ENCODE measurements at regions not wholly inside any gene's neighbourhood (a gene's known extent, or its start where the extent isn't known, plus 50 kb on each side); places are given as distances from the start of the nearest gene placed in this dataset.

DNA sequence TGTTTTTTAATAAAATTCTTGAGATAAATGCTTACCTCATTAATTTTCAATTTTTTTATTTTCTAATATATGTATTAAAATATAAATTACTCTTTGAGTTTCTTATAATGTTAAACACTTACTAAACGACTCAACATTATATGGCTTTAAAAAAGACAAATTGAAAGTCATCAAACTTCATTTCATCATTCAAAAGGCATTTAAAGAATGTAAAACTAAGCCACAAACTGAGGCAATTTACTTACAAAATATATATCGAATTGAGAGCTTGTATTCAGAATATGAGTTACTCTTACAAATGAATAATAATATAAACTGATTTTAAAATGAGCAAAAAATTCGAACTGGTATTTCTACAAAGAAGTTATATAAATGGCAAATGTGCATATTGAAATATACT lies 1262.2 kb upstream of the PIK3C3 start:
- no peak for DNase-seq

DNA sequence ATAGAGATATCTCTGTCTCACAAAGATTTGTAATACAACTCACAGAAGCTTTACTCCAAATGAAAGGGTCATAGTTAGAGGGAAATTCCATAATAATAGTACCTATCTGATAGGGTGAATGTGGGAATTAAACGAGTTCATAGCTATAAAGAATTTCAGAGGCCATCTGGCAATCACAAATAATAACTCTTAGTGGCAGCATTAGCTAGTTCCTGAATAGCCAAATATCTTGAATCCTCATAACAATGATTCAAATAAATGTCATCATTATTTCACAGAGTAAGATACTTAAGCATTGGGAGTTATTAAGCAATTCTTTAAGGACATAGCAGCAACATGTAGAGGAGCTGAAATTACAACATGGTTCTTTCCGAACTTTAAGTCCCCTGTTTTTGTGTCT lies 1265.0 kb upstream of the PIK3C3 start:
- DNase-seq = no peak

DNA sequence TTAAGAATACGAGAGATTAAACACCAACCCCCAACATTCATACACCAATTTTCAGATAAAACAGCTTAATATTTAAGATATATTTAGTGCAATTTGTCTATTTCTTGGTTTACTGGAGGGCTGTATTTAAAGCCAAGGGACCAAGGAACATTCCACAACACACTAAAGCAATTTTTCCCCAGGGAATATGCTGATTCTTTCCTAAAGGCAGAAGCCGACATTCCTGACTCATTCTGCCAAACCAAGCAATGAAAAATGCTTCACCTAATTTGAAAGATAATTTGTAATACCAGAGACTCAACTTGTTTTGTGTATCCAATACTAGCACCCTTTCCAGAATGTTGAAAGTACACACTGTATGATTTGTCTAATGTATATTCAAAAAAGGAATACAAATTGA lies 1267.6 kb upstream of the PIK3C3 start:
- DNase-seq = no peak

DNA sequence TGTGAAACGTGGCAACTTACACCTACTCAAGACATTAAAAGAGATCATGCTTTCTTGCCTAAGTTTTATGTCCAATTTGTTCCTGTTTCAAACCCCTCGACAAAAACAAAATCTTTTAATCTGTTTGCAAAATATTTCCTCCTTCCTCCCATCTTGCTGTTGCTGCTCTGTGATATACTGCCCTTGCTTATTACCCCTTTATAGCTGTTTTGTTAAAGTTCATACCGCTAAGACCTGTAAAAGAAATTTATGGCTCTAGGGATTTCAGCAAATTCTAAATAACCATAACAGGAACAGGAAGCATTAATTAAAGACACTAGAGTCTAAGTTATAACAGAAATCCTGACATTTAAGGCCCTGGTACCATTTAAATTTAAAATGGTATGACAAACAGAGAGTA lies 1268.2 kb upstream of the PIK3C3 start:
- no peak for DNase-seq

DNA sequence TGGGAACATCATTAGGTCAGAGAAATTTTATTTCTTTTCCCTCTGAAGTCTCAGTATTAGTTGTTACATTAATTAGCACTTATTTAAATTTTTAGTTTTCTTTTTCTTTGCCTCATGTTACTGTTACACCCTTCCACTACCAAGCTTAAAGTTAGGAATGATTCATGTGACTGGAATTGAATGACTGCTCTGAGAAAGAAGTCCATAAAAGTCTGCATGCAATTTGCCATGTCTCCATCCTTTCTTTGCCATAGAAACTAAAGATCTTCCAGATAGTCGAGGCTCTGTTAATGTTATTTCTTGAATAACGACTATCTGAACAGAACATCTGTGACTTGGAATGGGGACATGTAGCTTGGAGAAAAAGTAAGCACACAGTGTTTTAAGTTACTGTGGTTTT lies 1269.8 kb upstream of the PIK3C3 start:
- no peak for DNase-seq

DNA sequence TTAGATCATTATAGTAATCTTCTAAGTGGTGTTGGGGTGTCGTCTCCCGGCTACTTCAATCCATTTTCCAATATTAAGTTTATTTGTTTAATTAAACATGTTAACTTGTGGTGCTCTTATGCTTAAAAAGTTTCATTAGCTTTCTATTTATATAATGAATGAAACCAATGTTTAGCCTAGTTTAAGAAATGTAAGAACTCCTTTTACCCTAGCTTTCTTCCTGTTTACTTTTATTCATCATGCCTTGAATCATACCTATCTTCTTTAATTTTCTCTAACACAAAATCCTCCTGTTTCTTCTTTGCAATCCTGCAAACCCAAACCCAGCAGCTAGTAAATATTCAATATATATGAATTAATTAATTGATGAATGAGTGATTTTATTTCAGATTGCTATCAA lies 1276.7 kb upstream of the PIK3C3 start:
- DNase-seq = no peak

DNA sequence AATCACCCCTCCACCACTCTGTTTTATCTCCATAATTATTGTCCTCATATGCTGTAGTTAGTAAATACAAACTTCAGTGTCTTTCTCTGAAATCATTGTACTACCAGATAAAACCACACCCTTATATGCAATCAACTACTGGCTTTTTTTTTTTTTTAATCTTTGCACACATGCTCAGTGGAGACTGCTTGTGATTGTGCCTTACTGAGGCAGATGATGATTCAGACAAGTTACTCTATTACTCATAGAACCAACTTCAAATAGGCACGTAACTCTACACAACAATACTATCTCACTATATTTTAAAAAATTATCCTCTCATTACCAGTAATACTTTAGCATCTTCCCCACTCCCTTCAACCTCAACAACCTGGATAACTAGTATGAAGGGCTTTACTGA lies 1278.4 kb upstream of the PIK3C3 start:
- DNase-seq = no peak

DNA sequence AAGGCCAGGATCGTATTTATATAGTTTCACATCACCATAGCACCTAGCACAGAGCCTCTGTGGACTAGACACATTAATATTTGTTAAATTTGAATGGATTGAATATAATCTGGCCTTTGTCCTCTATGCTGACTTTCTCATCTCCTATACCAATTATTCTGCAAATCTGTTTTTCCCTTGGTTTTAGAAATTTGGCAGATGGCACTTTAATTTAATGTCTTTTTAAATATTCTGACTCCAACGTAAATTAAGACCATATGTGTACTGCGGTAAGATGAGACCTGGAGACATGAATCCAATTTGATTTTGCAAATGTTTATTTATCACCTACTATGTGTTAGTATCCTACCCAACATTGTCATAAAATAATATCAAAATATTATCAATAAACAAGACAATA lies 1281.9 kb upstream of the PIK3C3 start:
- DNase-seq = no peak

DNA sequence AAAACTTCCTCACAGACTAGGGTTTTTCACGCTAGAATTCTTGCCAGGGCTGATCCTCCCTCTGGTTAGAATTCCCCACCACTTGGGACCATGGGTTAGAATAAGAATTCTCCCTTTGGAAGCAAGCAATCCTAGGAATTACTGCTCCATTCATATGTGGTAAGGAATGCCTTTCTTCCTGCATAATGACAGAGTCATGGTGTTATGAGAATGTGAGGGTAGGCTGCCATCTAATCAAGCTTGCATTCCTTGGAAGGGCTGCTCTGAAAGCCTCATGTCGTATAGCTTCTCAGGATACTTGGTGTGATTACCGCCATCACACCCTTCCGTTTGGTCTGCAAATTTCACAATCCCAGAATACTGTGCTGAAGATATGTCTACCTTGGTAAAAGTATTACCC lies 1282.4 kb upstream of the PIK3C3 start:
- no peak for DNase-seq

DNA sequence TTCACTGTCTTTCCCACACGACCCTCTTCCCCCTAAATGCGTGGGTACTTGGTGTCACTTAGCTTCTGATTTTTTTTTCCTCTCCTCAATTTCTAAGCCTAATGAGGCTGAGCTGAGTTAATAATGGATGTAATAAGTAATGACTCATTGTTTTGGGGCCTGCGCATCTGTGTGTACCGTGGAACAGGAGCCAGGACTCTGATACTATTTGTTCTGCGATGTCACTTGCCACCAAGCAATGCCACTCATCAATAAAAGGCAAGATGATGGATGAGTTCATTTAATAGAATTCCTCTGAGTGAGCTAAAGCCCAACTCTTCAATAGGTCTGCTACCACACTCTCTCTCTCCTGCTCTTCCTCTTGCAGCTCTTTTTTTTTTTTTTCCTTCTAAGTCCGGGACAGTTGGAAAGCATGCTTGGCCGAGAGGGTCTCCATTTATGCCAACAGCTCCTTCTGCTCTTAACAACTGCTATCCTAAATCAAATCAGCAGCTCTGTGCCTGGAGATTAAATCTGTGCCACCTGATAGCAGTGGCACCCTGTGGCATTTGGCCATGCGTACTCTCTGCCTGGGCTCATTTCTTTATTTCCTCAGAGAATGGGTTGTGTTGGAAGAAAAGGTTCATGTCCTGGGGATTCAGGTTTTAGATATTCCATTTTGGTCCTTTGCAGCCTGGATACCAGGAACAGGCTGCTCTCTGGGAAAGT lies 1284.2 kb upstream of the PIK3C3 start:
- no peak for DNase-seq

DNA sequence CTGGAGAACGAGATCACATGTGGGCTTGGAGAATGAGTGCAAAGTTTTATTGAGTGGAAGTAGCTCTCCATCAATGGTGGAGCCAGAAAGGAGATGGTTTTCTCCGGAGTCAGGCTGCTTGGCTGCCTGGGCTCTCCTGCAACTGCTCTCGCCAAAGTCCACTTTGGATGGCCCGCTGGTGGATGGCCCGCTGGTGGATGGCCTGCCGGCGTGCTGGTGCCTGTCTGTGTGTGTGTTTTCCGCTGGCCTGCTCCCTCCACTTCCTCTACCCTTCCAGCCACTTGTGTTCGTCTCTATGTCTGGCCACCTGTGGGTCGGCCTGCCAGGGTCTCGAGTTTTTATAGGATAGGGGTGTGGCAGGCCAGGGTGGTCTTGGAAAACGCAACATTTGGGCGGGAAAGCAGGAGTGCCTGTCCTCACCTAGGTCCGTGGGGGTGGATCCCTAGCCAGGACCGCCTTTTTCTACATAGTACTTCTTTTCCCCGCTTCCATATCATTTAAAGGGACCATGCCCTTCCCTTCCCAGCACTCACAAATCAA lies 1292.1 kb upstream of the PIK3C3 start:
- no peak for DNase-seq

DNA sequence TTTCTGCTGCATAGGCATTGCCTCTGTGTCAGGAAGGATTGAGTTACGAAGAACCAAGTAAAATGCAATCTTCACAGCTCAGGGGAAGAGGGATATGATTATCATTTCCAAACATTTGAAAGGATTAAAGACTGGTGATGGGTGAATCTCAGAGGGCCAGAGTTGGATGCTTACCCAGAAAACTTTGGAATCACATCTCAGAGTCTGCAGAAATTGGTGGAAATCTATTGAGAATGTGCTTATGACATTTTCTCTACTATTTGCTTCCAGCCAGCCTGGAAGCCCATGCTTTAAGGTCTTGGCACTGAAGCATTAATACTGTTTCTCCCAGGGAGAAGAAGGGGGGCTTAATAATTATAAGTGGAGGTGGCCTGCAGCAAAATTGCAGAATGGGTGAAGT lies 1301.4 kb upstream of the PIK3C3 start:
- no peak for DNase-seq

DNA sequence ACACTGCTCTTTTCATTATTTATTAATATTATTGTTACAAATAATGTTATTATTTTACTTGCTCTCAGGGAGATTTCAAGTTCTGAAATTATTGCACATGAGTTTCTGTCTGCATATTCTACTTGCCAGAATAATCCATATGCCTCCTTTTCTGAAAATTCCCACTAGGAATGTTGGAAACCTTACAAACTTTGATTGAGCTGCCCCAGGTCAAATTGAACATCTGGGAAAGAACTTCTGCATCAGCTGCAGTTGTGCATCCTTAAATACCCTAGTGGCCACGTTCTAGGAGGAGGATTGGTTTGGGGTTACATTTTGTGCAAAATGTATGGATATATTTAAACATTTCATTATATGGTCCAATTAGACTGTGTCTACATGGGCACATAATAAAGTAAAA lies 1302.7 kb upstream of the PIK3C3 start:
- DNase-seq = no peak

DNA sequence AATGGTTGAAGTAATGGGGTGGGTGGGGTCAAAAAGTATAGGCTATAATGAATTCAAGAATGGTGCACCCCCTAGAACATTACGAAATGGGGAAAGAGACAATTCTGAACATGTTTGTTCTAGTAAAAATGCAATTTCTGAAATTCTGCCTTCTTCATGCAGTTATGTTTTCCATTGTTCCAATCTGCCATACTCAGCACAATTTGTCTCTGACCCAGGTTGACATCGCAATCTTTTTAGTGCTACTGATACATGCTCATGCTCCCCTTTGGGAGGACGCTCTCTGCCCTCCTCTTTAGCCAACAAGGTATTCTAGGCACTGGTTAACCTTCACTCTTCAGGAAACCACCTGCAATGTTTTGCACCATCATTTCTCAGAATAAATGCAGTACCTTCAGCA lies 1303.9 kb upstream of the PIK3C3 start:
- DNase-seq = no peak

DNA sequence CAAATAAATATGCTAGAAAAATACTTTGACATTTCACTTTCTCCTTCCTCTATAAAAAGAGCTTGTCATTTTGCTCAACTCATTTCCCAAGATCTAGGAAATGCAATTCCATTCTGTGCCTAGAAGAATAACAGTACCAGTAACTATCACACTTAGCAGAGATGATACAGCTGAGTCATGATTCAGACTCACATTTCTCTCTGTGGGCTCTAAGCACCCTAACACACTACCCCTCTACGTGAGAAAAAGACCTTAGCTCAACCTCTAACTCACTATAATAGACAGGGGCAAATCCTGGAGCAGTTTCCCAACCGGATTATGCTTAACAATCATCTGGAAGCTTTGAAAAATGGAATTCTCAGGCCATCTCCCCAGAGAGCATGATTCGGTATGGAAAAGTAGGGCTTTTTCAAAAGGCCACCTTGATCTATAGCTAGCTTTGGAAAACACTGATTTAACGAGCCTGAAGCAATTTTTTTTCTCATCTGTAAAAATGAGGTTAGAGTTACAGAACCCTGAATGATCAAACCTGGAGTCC lies 1312.3 kb upstream of the PIK3C3 start:
- DNase-seq = no peak

DNA sequence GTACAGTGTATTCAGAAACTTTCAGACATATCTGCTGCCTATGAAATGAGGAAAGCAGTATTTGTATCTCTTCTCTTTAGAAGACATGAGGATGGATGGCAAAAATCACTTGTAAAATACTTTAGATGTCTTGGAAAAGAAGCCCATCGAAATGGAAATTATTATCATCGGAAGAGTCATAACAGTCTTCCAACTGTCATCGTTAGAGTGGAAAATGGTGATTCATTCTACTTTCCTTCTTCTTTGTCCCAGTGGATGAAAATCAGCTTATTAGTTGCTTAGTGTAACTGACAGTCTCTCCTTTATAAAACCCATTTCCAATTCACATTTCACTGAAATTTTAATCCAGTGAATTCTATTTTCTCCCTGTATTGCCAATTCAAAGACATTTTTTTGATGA lies 1323.7 kb upstream of the PIK3C3 start:
- DNase-seq = no peak

DNA sequence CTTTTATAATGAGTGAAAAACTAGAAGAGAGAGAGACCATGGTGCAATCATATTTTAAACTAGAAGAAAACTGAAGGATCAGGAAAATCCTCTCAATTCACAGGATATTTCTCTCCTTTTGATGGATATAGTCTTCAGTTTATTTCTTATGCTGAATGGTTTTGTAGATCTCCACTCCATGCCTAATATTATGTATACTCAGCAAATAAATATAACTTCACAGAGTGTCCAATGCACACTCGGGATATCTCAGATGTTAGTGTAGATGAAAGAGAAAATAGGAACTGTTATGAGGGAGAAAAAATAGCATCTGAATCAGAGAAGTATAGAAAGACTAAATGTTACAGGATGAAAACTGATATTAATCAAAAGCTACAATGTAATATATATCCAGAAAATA lies 1324.5 kb upstream of the PIK3C3 start:
- no peak for DNase-seq

DNA sequence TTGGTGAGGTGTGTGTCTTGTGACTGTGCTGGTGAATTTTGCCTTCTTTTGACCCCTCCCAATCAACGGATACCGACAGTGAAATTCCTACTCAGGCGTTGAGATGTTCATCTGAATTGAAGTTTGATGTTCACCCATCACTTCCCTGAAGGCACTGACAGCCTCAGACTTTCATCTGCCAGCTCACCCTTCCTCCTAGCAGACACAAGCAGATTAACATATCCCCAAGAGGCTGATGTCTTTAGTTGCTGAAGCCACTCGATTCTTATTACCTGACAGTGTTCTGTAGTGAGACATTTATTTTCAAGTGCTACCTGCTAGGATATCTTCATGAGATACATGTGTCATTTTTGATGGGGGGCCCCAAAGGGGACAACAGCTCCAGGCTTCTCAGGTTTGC lies 1330.1 kb upstream of the PIK3C3 start:
- DNase-seq = no peak

DNA sequence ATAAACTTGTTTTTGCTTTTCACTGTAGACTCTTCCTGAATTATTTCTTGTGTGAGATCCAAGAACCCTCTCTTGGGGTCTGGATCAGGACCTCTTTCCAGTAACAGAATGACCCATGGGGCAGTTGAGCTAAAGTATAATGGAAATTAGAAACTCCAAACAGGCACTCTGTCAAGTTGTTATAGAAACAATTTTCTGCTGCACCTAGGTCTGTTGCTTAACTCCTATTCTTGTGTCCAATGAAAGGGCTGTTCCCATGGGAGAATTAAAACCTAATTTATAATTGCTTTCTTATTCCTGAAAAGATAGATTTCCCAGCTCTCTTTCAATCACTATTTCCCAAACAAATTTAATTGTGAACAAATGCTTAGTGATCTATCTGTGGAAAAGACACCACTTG lies 1341.3 kb upstream of the PIK3C3 start:
- DNase-seq = no peak

DNA sequence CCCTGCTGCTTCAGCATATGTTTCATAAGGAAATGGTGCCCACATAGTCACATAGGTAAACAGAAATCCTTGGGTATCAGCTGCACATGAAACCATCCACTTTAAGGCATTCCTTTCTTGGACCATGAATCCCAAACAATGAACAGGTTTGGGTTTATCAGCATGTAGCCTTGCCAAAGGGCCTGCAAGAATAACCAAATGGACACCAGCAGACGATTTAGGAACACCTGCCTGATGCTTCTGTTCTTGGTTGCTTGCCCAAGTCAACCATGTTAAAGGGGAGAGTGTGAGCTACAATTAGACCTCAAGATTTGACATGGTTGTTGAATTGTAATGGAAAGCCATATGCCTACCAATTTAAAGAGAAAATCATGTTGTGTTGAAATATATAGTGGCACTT lies 1342.7 kb upstream of the PIK3C3 start:
- no peak for DNase-seq

DNA sequence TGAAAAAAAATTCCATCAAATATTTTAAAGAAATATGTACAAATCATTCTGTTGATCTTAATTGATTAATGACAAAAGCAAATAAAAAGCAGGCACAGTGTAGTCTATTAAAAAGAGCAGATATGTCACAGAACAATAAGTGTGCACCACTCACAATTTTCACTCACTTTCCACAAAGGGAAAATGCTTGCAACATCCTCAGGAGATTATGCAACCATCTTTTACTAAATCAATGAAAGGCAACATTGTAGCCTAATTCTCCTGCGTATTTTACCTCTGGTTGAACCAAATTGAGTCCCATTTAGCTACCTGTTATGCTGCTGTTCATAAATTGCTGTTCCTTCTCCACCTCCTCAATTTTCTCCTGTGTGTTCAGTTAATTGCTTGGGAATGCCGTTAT lies 1346.8 kb upstream of the PIK3C3 start:
- no peak for DNase-seq

DNA sequence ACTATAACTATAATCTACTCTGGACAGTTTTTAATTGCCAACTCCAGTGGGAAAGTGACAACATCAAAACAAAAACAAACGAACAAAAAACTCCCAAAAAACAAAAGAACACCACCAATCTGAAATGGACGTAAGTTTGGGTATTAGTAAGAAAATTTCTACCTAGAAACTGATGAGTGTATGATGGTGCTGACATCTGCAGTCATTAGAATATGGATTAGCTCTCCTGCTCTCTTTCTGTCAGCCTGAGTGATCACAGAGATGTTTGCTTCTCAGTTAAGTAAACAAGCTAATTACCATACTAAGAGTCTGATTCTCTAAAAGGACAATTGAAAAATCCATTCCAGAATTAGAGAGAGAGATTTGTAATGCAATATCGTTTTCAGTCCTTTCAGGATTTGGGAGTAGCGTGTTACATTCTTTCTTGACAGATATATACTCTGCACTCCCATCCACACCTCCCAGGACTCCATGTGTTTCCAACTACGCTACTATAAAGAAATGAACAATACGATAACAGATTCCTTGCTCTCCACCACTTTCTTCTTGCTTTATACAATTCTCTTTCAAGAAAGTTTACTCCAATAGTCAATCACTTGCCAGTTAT lies 1347.4 kb upstream of the PIK3C3 start:
- no peak for DNase-seq

DNA sequence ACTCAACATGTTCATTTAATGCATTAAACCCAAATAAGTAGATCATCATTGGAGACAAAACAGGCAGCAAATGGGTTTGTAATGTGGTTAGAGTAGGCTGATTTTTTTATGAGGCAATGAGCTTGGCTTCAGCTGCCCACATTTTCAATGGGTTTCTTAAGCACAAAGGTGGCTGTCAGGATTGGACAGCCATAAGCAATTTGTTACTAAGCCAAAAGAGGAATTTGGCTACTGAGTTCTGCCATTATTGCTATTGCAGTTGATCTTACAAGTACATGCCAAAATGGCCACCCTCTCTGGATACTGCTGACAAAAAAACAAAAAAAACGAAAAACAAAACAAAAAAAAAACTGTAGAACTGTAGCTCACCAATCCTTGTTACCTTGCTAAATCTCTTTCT lies 1348.0 kb upstream of the PIK3C3 start:
- no peak for DNase-seq

DNA sequence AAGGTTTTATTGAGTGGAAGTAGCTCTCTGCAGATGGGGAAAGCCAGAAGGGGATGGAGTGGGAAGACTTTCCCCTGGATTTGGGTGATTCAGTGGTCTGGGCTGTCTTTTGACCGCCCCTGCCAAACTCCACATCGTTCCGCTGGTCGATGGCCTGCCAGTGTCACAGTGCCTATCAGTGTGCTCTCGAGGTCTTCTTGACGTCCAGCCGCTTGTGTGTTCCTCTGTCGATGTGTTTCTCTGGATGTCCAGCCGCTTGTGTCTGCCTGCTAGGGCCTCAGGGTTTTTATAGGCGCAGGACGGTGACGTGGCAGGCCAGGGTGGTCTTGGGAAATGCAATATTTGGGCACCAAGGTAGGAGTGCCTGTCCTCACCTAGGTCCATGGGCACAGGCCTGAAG lies 1371.4 kb upstream of the PIK3C3 start:
- no peak for DNase-seq

DNA sequence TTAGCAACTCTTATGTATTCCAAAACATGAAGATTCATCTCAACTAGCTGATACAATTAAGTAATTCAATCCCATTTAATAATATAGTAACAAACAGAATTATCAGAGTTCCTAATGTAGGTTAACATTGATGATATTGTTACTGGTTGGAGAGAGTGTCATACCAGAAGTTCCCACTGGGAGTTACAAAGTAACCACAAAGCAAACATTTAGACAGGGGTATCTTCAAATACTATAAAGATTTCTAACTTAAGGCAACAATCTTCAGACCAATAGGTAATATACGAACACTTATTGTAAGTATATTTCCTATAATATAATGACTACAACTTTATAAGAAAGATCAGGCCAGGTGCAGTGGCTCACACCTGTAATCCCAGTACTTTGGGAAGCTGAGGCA lies 1372.9 kb upstream of the PIK3C3 start:
- DNase-seq = no peak

Measured in NCI-H1048 (cell line).